NCI-H748 (cell line): ENCODE measurements at regions not wholly inside any gene's neighbourhood (a gene's known extent, or its start where the extent isn't known, plus 50 kb on each side); places are given as distances from the start of the nearest gene placed in this dataset.
"Not testable (repeated sequence)": the region's sequence is repeated elsewhere in the genome, so short reads cannot be mapped to it uniquely, and the experiment has no call there.

Experiments used
- DNase-seq: peaks from one replicate; lab custom pipeline; 2025; ENCODE audit not compliant: unreplicated experiment; lab: John Stamatoyannopoulos, UW

DNA sequence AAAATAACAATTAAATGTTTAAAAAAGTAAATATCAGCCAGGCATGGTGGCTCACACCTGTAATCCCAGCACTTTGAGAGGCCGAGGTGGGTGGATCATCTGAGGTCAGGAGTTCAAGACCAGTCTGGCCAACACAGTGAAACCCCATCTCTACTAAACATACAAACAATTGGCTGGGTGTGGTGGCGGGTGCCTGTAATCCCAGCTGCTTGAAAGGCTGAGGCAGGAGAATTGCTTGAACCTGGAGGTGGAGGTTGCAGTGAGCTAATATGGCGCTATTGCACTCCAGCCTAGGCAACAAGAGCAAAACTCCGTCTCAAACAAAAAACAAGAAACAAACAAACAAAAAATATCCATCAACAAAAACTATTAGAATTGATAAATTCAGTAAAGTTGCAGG is 77.5 kb downstream of the SNX5 start:
- not testable (repeated sequence) for DNase-seq

DNA sequence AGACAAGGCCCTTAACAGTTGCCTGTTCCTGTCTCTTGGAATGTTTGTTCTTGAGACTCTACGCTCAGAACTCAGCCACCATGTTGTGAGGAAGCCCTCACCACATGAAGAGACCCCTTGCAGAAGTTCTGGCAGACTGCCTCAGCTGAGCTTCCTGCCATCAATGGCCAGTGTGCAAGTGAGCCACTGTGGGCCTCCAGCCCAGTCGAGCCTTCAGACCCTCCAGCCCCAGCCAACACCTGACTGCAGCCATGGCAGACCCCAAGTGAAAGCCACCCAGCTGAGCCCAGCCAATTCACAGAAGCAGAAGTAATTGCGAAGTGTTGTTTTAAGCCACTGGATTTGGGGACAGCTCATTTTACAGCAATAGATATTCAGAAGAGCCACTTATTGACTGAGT is 78.3 kb downstream of the SNX5 start:
- no peak for DNase-seq

DNA sequence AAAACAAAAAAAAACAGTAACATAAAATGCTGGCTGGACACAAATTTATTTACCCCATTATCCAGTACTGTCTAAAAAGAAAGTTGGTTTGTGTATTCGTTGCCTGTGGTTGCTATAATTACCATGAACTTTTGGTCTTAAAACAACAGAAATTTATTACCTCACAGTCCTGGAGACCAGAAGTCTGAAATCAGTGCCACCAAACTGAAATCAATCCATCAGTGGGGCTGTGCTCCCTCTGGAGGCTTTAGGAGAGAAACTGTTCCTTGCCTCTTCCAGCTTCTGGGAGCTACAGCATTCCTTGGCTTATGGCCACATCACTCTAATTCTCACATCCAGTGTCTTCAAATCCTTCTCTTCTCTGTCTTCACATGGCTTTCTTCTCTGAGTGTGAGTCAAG is 79.4 kb downstream of the SNX5 start:
- no peak for DNase-seq

DNA sequence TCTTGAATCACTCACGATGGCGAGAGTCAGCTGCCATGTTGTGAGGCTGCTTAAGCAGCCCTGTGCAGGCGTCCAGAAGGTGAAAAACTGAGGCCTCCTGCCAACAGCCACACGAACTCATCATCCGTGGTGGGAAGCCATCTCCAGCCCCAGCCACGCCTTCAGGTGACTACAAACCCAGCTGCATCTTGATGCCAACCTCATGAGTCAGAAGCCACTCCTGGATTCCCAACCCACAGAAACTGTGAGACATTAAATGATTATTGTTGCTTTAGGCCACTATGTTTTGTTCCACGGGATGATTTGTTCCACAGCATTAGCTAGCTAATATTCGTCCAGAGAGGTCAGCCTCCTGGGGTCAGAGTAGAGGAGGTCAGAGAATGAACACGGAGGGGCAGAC is 80.5 kb downstream of the SNX5 start:
- no peak for DNase-seq

DNA sequence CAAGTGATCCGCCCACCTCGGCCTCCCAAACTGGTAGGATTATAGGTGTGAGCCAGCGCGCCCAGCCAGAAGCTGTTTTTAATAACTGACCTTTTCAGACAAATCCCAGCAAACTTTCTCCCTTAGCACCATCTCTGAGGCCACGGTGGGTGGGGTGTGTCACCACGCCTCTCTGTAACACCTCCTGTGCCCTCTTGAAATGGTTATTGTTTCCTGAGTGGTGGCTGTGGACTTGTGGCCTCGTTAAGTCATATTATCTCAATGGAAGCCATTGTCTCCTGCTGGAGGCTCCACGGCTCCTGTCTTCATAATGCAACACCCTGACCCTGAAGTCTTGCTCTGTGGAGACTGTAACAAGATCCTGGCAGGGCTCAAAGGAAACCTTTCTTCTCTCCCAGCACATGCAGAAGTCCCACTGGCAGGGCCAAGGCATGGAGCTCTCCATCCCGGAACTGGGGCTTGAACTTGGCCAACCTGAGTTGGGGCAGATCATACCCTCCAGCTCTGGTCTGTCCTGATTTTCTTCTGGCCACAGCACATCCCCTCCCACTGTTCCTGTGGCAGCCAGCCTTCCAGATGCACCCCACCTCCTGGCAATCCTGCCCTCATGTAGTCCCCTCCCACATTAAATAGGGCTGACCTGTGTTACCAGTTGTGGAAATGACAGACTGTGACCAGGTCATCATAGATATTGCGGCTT is 81.1 kb downstream of the SNX5 start:
- no peak for DNase-seq

DNA sequence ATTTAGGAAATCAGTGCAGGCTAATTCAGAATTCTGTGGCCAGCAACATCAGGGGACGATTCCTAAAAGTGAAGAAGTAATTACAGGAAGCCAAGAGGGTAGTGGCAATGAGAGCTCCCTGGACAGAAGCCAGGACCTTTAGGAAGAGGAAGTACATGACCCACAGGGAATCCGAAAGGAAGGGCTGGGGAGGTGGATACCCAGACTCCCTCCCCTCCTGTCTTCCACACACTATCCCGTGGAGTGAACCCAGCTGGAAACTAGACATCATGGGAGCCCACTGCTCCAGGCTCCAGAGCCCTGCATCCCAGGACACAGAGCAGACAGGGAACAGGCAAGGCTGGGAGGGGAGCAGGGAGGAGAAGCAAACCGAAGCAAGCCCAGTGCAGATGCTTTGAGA is 83.0 kb downstream of the SNX5 start:
- DNase-seq, result no peak

DNA sequence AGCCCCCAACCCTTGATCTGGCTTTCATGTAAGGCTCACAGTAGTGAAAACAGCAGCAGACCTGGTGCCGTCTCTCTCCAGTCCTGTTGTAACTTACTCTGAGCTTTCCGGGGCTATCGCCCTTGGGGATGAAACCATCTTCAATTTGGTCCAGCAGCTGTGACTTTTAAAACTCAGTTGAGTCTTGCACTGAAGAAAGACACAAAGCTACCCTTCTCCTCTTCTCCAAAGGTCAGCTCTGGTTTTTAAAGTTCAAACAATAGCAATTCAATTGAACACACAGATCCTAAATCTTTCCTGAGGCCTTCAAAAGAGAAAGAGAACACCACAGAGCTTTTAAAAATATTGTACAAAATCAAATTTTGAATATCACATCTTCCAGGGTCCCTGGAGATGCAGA is 83.5 kb downstream of the SNX5 start:
- no peak for DNase-seq

DNA sequence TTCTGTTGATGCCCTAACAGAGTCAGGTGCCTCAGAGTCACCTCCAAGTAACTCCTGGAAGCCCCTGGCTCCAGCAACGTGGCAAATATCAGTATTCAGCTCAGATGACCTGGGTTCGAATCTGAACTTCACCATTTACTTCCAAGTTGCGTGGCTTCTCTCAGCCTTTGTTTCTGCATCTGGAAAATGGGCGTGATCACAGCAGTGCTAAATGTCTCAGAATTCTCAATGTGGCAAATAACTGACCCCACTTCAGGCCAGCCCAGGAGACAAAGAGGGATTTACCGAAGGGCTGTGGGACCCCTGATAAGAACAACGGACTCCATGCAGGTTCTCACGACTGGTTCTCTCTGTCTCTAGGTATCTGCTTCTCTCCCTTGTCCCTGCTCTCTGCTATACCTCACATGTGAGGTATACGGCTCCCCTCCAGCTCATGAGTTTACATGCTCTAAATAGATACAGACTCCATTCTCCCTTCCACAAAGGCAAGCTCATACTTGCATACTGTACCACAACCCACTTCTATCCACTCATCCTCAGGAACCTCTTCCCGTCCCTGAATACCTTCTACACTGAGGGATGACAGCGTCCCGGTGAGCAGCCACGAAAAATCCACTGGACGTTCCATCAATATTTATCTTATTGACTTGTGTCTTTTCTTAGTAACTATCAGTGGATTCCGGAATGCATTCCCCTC is 84.1 kb downstream of the SNX5 start:
- no peak for DNase-seq

DNA sequence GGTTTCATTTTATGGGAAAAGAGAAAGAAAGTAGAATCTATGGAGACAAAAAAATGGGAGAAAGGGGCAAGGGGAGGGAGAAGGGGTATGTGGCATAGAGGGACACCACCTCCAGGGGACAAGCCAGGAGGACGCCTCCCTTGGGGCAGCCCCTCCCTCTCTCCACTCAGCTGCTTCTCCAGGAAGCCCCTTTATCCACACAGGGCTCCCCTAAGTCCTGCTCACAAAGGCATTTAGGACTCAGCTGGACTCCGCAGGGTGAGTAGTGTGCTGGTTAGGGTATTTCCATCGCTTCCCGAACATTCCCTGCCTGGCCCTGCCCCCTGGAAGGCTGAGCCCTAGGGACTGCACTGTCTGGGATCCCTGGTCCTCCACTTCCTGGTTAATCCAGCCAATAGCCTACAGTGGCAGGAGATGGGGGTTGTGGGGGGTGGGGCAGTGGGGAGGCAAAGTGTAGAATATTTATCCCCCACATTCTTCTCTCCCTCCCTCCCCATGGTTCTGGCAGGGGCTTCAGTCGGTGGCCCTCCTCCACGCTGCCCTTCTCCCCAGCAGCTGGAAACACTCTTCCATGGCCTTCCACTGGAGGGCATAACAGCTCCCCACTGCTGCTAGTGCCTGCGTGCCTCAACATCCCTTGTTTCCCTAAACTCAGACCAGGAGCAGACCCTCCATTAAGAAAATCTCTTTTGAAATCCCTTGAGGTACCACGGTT is 84.8 kb downstream of the SNX5 start:
- no peak for DNase-seq

DNA sequence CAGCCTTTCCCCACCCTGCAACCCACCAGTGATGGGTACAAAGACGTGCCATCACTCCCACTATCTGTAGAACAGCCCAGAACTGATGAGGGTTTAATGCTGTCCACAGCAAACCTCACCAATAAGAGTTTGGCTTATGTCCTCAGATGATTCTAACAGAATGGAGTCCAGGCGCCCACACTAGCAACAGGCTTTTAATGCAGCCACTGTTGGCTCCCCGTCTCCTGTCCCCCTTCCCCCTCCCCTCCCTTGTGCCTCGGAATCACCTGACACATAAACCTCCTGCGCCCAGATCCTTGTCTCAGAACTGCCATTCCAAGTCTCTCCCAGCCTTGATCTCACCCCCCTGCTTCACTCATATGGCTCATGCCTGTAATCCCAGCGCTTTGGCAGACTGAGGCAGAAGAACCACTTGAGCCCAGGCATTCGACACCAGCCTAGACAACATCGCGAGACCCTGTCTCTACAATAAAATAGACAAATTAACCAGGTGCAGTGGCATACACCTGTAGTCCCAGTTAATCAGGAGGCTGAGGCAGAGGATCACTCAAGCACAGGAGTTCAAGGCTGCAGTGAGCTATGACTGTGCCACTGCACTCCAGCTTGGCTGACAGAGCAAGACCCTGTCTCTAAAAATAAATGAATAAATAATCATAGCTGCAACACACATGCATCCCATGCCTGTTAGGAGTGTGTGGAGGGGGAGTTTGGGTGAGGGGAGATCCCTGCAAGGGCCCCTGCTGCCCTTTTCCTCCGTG is 85.6 kb downstream of the SNX5 start:
- DNase-seq, result no peak

DNA sequence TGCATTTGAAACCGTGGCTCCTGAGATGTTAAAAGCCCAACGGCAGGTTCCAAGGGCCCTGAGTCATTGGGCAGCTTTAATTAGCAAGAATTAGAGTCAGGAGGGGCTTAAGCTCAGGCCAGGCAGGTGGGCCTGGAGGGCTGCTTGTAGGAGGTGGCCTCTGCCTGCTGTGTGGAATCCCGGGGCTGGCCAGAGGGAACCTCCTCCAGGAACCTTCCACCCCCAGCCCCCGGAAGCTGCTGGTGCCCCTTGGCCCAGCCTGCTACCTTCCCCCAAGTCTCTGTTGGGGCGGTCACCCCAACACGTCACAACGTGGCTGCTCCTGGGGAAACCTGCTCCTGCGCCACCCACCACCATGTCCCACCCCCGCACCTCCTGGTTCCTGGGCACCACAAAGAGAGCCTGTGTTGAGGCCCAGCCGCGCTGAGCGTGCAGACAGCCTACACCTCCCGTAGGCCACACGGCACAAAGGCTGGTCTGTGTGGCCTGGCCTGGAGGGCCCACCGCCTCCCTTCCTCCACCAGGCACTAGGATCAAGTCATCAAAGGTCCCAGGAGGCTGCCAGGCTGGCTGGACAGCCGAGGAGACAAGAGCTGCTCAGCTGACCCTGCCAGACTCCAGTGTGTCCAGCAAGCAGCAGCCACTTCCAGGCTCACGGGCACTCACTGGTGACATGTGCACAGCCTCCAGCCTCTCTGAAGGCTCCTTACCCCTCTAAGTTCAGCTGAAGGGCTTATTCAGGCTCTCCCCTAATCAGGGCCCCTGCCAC is 86.3 kb downstream of the SNX5 start:
- DNase-seq, result no peak

DNA sequence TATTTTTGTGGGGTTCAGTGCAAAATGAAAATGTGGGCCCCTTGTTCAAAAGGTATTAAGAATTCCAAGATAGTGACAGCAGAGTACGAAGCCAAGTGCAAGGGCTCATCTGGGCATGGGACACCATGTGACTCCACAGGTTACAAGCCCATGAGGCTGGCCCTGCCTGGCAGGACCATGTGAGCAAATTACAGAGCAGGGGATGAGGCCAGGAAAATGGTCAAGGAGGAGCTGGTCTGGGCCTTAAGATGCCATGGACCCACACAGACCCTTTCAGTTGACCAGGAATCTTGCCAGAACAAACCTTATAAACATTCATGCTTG is 86.9 kb downstream of the SNX5 start:
- no peak for DNase-seq

DNA sequence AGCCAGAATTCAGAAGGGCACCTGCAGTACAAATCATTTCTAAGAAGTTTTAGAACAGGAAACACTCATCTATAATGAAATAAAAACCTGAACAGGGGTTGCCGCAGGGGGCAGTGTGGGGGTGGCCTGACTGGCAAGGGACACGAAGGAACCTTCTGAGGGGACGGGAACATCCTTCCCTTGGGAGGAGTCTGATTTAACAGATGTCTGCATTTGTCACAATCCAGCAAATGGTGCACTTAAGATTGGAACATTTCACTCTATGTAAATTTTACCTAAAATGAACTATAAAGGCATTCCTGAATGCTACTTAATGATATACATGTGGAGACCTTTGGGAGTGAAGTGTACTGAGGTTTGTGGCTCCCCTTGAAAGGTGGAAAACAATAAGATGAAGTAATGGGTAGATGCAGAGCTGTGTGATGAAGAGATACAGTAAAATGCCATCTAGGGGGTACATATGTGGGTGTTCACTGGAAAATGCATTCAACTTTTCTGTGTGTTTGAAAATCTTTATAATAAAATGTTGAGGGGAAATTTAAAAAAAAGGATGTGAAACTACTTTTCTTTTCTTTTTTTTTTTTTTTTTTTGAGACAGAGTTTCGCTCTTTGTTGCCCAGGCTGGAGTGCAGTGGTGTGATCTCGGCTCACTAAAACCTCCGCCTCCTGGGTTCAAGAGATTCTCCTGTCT is 89.5 kb downstream of the SNX5 start:
- no peak for DNase-seq

DNA sequence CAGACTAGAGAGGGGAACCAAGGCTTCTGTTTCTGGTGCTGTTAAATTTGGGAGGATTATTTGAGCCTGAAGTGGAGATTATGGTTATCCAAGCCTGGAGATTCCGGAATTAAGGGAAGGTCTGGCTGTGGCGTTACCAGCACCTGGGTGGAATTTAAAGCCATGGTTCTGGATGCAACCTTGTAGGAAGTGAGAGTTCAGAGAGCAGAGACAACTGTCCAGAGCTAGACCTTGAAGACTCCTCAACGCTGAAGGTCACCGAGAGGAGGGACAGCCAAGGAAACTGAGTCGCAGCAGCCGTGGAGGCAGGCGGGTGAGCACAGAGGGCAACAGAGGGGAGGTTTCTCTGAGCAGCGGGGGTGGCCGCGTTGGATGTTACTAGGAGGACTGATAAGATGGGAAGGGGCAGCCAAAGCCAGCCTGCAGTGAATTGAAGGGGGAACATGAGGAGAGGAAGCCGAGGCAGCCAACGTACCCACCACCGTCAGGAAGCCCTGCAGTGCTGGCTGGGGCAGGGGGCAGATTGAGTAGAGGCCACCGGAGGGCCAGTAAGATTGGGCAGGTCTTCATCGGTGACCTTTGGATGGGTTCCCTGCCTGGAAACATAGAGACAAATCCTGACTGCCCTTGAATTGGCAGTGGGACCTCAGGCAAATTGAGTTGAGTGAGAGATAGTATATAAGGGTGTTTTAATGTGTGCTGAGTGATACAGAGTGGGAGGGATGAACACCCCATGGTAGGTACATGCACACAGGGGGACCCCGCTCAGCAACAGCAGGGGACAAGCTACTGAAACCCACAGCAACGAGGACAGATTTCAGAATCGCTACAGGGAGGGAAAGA is 90.3 kb downstream of the SNX5 start:
- no peak for DNase-seq

DNA sequence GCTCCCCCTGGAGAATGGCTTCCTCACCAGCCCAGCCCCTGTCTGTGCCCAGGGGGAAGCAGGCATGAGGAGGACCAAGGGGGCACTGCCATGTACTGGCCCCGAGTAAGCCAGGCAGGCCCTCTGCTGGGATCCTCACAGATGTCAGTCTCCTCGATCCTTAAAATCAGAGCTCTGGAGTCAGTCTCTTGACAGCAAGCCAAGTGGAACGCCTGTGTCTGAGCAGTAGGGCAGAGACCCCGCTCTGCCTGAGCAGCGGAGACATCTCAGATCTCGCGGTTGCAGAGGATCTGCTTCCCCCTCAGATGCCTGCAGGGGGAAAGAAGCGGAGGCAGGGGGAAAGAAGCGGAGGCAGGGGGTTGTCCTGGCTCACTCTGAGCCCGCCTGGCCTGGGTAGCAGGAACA is 92.6 kb downstream of the SNX5 start:
- no peak for DNase-seq

DNA sequence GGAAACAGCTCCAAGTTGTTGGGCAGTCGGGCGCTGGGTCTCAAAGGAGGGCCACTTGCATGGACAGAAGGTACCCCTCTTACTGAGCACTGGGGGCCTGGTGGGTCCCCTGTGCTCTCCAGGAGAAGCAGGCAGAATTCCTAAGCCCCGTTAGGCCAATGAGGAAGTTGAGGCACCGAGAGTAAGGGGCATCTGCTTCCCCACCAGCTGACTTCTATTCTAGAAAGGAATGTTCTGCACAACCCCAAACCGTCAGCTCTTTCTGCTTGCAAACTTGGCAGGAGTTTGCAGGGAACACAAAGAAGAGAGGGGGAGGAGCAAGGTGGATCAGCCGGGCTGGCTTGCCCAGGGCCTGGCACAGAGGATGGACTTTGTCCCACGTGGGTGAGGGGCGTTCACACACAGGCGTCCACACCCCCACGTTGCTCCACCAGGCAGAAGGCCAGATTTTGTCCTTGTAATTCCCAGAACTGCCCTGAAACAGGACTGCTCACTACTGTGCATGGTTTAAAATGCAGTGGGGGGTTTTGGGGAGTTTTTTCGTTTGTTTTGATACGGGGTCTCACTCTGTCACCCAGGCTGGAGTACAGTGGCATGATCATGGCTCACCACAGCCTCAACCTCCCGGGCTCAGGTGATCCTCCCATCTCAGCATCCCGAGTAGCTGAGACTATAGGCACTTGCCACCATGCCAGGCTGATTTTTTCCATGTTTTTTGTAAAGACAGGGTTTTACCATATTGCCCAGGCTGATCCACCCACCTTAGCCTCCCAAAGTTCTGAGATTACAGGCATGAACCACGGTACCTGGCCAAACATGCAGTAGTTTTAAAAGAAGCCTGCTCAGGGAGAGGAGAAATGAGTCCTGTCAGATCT is 93.3 kb downstream of the SNX5 start:
- no peak for DNase-seq

DNA sequence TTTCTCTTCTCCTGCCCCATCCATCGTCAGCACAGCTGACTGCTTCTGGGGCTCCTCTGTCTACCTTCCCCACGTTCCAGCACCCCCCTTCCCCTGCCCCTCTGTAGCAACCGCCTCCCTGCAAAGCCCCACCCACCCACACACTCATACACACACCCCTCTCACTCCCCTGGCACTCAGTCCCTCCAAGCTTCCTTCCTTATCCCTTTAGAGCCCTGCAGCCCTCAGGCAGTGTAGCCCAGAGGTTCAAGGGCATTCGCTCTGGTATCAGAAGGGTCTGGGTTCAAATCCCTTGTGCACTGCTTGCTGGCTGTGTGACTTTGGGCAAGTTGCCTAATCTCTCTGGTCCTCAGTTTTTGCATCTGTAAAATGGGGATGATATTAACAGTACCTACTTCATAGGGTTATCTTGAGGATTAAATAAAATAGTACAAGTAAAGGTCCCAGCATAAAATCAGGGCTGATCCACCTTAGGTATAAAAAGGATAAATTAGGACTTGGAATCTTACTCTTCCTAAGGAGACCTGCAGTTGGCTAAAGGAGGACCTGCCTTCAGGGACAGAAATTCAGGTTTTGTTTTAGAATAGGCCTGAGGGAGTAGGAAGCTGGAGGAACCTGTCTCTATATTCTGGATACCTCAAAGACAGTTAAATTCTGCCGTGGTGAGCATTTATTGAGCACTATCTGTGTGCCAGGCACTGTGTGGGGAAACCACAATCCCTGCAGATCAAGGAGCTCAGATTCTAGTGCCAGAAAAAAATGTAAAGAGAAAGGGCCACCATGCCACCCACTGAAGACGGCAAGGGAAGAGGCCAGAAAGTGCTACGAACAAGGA is 94.1 kb downstream of the SNX5 start:
- DNase-seq, result no peak
